NCI-H345 (cell line): ENCODE measurements at regions not wholly inside any gene's neighbourhood (a gene's known extent, or its start where the extent isn't known, plus 50 kb on each side); places are given as distances from the start of the nearest gene placed in this dataset.

ENCODE experiments used
- DNase-seq: peaks from one replicate; lab custom pipeline; 2025; lab: John Stamatoyannopoulos, UW

DNA sequence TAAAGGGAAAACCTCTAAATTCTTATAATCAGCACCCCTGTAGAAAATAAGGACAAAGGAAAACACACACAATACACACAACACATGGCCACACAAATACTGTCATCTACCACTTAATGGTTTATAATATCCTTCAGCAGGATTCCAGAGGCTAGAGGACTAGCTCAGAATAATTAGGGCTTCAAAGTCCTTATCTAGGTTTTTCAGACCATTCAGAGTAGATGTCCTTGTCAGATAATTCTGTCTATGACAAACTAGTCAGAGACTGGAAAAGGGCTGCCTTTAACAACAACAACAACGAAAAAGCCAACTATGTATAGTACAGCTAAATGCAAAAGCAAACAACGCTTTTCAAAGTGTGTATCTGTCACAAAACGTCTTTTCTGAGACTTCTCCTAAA is 456.5 kb upstream of the CNTN5 start:
- DNase-seq, result no peak

DNA sequence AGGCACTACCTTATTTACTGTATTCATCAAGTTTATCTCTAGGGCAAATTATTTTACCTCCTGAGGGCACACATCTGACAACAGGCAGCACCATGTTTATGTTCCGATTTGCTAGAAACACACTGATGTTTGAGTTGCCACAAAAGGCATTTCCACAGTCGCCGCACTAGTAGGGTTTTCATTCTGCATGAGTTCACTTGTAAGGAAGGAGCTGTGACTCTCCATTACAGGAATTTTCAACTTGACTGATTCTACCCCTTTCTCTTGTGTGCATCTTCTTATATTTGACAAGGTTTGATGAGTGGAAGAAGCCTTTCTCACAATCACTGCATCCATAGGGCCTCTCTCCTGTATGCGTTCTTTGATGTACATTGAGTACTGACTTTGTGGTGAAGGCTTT is 455.9 kb upstream of the CNTN5 start:
- DNase-seq, result no peak

DNA sequence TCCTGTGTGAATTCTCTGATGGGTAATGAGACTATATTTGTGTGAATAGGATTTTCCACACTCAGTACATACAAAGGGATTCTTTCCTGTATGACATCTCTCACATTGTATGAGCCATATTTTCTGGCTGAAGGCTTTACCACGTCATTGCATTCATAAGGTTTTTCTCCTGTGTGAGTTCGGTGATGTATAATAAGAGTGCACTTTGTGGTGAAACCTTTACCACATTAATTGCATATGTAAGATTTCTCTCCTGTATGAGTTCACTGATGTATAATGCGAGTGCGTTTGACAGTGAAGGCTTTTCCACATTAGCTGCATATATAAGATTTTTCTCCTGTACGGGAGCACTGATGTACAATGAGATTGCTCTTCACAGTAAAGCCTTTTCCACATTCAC is 455.4 kb upstream of the CNTN5 start:
- no peak for DNase-seq

DNA sequence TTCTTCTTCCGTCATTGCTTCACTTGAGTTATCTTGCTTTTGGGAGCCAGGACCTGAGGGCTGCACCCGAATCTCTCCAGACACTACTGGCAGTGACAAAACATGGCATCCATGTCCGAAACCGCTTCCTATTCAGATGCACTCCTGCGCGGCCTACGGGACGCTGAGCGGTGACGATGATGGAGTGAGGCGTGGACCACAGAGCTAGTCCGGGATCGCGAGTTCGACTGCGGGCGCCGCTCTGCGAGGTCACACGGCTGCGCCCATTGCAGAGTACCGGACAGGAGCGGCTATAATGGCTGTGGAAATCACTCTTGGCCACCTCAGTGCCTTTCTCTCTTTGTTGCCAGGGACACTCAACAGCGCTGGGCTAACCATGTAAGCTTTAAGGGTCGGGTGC is 453.8 kb upstream of the CNTN5 start:
- no peak for DNase-seq

DNA sequence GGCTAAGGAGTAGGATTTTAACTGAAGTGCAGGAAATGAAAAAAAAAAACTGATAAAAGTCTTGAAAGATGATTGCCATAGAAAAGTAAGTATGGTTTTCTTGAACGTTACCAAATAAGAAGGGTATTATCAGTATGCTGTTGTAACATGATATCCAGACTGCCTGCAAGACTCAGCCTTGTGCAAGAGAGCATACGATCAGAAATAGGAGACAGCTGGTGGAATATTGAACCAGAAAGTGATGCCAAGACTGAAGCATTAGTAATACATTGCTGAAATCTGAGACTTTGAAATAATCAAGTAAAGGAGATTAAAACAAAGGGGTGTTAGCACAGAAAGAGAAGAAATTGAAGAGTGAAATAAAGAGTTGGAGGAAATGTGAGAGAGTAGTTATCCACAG is 452.7 kb upstream of the CNTN5 start:
- peak; percentile 4 for DNase-seq

DNA sequence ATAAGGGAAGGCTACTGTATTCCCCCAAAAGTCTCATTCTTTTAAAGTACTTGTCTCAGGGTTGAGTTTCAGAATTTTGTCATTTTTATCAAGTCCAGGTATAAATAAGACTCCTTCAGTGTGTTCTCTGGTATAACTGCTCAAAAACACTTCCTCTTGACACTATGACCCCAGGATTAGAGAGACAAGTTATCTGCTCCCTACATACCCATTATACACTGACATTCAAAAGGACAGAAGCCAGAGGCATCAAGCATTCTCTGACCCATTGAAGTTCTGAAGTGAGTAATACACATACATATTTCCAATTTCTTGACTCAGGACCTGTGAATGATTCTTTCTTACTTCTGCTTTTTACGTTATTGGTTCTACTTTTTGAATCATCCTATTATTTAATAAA is 447.8 kb upstream of the CNTN5 start:
- DNase-seq, result no peak

DNA sequence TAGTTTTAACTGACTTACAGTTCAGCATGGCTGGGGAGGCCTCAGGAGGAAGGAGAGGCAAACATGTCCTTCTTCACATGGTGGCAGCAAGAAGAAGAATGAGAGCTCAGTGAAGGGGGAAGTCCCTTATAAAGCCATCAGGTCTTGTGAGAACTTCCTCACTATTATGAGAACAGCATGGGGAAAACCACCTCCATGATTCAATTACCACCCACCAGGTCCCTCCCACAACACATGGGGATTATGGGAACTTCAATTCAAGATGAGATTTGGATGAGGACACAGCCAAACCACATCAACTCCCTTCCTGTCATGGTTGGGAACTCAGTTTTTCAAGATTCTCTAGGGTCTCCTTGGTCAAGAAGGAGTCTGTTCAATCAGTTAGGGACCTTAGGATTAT is 432.9 kb upstream of the CNTN5 start:
- DNase-seq, result no peak

DNA sequence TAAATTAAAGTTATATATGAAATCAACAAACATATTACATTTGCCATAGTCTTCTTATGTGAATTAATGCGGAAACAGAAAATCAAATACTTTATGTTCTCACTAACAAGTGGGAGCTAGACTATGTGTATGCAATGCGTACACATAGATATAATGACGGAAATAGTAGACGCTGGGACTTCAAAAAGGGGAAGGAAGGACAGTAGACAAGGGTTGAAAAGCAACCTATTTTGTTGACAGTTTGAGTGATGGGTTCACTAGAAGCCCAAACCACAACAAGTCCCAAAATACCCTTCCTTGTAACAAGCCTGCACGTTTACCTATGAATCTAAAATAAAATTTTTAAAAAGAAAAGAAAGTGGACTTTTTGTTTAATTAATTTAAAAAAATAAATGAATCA is 430.8 kb upstream of the CNTN5 start:
- DNase-seq, result no peak

DNA sequence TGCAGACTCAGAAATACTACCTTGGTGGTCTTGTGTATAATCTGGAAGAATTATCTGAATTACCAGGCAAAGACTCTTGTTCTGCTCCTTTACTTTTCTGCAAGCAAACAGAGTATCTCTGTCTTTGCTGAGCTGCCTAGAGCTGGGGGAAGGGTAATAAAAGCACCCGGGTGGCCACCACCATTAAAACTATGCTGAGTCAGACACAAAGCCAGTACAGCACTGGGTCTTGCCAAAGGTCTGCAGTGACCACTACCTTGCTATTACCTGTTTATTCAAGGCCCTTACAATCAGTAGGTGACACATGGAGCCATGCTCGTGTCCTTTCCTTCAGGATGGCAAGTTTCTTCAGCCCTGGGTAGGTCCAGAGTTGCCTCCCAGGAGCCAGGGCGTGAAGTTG is 420.6 kb upstream of the CNTN5 start:
- DNase-seq, result no peak

DNA sequence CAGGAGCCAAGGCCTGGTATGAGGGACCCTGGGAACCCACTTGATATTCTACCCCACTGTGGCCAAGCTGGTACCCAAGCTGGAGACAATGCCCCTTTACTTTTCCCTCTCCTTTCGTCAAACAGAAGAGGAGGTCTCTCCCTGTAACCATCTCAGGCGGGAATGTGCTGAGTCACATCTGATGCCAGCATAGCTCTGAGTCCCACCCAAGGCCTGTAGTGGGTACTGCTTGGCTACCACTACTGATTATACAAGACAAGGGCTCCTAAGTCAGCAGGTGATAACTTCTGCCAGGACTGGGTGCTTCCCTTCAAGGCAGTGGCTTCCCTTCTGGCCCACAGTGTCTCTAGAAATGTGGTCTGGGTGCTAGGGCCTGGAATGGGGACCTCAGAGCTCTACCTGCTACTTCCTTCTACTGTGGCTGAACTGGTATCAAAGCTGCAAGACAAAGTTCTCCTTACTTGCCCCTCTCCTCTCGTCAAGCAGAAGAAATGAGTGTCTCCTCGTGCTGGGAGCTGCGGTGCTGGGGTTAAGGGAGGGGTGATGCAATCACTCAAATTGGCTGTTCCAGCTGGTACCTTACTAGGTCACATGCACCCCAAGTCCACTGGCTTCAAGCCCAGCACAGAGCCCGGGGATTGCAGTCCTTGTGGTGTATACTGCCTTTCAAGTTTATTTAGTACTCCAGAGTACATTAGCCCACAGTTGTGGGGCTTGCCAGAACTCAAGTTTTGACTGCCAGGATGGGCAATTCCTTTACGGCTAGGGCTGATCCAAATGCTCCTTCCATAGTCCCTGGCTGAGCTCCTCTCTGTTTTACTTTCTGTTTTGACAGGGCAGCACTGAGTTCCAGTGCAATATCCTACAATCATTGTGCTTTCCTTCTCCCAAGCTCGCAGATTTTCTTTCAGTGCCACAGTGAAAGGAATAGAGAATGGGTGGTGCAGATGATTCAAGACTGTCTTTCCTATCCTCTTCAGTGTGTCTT is 419.7 kb upstream of the CNTN5 start:
- no peak for DNase-seq

DNA sequence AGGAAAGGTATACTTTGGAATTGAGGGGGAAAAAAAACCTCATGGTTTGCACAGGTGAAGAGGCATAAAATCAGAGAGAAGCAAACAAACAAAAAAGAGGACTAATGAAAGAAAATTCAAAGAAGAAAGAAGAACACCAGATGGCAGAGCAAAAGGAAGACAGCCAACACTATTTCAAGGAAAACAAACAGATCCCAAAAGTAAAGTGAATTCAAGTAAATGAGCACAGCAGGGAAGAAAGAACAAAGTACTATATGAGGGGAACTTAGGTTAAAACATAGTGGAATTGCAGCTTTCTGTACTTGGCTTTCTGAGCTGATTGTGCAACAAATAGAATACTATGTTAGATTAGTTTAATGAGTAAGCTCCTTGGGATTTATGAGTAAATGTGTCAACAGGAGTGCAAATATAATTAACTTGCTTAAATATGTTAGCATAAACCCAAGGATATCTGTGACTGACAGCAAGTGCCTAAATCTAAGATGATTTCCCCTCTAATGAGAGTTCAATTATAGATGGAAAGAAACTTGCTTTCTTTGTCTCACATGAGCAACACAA is 404.6 kb upstream of the CNTN5 start:
- DNase-seq, result no peak

DNA sequence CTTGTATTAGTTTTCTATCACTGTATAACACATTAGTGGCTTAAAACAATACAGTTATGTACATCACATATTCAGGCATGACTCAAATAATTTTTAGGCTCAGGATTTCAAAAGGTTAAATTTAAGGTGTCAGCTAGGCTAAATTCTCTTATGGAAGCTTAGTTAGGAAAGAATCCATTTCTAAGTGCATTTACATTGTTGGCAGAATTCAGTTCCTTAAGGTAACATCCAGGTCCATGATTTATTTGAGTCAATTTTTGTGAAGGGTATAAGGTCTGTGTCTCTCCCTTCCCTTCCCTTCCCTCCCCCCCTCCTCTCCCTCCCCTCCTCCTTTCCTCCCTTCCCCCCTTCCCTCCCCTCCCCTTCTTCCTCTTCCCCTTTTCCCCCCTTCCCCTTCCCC is 399.0 kb upstream of the CNTN5 start:
- no peak for DNase-seq

DNA sequence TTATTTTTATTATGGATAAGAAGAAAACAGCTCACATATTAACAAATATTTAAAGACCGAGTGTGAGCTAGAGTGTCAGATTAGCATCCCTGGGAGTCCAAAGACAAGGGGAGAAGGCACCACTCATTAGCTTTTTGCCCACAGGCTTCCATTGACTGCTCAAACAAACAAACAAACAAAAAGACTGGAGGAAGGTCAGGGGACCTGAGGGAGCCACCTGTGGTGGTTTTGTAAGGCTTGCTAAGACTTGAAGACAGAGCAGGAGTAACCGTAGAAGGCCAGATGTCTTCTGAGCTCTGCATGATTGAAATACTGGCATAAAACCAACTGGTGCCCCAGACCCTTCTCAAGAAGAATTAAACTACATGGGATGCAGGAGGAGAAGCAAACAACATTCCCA is 395.2 kb upstream of the CNTN5 start:
- DNase-seq, result no peak

DNA sequence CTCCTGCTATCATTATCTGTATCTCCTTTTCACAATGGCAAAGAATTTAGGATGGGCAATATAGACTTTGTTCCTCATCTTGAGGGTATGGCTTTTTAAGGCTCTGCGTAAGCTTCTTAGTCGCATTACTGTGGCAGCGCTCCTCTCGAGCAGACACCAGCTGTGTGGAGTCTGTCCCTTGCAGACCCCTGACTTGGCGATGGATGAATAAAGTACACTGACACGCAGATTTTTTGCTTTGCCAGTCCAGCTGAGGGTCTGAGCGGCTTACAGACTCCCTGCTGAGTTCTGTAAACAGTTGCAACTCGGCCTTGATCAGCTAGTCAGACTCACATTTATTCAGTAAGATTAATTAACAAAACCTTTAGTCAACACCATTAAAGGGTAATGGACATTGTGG is 390.0 kb upstream of the CNTN5 start:
- no peak for DNase-seq

DNA sequence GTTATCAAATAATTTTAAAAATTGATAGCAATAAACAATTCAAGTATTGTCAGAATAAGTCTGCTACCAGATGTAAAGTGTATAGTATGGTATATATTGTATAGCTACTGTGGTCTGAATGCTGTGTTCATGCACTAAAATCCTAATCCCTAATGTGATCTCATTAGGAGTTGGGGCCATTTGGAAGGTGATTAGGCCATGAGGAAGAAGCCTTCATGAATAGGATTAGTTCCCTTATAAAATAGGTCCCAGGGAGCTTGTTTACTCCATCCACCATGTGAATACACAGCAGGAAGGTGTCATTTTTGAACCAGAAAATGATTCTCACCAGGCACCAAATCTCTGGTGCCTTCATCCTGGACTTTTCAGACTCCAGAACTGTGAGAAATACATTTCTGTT is 363.0 kb upstream of the CNTN5 start:
- DNase-seq, result no peak

DNA sequence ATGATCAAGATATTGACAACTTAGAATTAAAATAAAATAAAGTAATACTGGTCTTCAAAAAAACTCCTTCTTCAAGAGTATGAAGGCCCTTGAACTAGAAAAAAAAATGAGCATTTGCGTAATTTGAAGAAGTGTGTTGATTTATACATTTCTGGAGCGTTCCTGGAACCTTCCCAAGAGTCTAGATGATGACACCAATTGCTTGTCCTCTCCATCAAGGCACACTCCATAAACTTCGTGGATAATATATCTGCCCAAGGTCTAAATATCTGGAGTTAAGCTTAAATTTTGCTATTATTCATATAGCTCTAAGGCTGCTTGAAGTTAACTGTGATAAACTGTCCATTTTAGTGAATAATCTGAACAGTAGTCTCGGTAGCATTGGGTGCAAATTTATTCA is 361.3 kb upstream of the CNTN5 start:
- DNase-seq, result no peak

DNA sequence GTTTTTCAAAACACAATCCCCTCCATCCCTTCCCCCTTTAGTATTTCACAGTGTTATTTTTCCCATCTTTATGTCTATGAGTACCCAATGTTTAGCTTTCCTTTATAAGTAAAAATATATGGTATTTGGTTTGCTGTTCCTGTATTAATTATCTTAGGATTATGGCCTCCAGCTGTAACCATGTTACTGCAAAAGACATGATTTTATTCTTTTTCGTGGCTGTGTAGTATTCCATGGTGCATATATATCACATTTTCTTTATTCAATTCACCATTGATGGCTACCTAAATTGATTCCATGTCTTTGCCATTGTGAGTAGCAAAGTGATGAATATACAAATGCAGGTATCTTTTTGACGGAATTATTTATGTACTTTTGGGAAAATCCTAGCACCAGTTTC is 346.4 kb upstream of the CNTN5 start:
- DNase-seq, result no peak

DNA sequence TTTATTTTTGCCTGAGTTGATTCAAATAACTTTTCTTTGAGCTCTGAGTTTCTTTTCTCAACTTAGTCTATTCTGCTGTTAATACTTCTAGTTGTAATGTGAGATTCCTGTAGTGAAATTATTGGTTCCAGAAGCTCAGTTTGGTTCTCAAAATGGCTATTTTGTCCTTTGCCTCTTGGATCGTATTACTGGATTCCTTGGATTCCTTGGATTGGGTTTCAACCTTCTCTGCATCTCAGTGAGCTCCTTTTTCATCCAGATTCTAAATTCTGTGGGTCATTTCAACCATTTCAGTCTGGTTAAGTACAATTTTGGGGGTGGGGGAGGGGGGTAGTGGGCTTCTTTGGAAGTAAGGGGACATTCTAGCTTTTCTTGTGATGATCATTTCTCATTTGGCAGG is 341.1 kb upstream of the CNTN5 start:
- DNase-seq, result no peak

DNA sequence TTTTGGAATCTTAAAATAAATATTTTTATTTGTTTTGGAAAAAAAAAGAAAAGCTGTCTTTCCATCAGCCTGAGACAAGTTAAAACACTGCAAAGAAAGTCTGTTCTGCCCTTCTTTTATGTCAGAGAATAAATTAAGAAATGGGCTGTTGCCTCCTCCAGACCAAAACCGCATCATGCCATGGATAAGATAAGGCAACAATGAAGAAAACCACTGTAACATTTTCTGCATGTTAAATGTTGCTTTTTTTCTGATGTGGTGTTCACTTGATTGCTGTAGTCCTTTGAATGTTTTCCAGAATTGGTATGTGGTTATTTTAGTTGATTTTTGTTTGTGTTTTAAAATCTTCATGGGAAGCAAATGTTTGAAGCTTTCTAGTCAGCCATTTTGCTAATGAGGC is 319.2 kb upstream of the CNTN5 start:
- no peak for DNase-seq

DNA sequence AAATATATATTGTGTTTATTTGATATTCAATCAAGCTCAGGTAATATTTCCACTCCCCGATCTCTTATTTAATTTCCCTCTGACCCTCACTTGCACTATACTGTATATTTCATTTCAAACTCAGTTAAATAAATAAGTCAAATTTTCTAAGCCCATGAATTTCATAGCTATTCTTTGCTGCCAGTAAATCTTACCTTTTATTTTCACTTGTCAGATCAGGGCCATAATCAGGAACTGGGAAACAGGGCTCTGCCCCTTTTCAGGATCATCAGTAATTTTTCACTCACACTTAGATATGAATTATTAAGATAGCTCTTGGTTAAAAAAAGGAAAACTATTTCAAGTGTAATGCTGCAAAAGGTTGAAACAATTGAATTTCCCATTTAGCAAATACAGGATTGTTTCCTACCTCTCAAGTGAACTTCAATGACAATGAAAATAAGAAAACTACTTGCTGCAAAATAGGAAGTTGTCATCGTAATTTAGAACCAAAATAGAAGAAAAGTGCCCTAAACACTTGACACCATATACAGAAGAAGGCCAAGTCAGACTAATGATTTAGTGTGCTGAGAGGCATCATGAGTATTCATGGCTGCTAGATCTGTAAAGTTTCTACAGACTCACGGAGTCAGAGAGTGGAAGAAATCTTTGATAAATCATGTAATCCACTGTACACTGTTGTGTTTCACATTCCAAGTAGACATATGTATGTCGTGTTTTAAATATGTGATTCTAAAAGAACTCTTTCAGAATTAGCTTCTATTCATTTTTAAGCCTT is 316.8 kb upstream of the CNTN5 start:
- no peak for DNase-seq

DNA sequence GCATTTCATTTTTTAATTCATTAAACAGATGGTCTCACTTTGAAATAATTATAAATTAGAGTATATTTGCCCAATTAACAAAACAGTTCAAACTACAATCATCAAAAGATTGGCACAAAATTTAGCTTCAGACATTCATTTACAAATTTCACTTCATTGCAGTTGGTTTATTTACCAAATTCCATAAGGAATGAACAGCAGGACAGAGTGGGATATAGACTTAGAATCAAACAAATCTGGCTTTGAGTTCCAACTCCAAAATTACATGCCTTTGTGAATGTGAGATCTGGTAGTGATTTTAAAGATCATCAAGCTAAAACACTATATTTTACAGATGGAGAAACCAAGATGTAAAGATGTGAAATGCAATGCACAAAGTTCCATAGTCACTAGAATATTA is 310.7 kb upstream of the CNTN5 start:
- no peak for DNase-seq

DNA sequence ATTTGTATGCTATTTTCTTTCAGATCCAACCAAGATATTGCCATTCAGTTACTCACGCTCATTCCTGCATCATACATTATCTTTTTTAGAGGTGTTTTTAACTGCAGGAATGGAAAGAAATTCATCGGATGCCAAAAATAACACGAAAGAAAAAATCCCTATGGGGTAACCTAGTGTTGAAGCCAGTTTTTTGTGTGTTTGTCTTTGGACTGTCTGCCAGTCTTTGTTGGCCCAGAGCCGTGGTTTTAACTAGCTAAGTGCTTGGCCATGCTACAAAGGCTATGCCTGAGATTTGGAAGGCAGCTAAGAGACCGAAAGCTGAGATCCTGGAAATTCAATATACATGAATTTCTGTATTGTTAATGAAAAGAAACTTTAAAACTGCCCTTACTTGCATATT is 309.8 kb upstream of the CNTN5 start:
- DNase-seq, result no peak

DNA sequence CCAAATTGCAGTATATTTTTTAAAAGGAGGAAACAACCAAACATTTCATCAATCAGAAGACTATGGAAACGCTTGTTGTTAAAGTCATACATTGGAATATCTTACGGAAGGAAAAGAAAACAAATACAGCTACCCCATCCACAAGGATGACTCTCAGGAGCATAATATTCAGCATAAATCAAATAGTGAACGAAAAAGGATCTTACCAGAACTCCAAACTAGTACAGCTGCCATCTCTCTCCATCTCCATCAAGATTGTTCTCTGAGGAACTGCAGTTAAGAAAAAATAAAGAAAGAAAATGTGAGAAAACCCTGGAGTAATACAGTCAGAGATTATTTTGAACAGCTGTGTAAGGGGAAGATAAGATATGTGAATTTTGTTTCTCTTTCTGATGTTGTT is 299.8 kb upstream of the CNTN5 start:
- no peak for DNase-seq
